ENCODE measurements at regions not wholly inside any gene's neighbourhood (a gene's known extent, or its start where the extent isn't known, plus 50 kb on each side); places are given as distances from the start of the nearest gene placed in this dataset.

GRCh38 chr10:125355657-125356056 is 195.3 kb upstream of the CTBP2 start:
- no peak for TF ChIP-seq CTCF (conservative IDR thresholded peaks at IDR 0.05; ENCODE audit: low read depth)
- DNase-seq (ENCODE audit: low spot score) = no peak
- CTCF ChIA-PET = interaction anchor here (1.2 kb wide), 1 partner anchor 13 kb away, joined by 3 read pairs; no protein-coding TSS in a partner anchor
- H3K27ac ChIP-seq = no peak overlapping the region
- POLR2A ChIA-PET (ENCODE audit: low non-redundant PET) = no interaction called here

- ChIA-PET CTCF (no interaction called here), POLR2A (ENCODE audit: low non-redundant PET) (no interaction called here)
- no peak for TF ChIP-seq CTCF (conservative IDR thresholded peaks at IDR 0.05; ENCODE audit: low read depth)
- H3K27ac ChIP-seq = no peak overlapping the region
- no peak for DNase-seq (ENCODE audit: low spot score)
Measured at GRCh38 chr10:125350519-125350918, 190.2 kb upstream of the CTBP2 start.

- ChIA-PET POLR2A (ENCODE audit: low non-redundant PET) (no interaction called here), CTCF (interaction anchor here (0.7 kb wide), 1 partner anchor 21 kb away, joined by 5 read pairs; no protein-coding TSS in a partner anchor)
- H3K27ac ChIP-seq = no peak overlapping the region
- no peak for DNase-seq (ENCODE audit: low spot score)
- TF ChIP-seq CTCF (conservative IDR thresholded peaks at IDR 0.05; ENCODE audit: low read depth) = no peak
Measured at GRCh38 chr10:125348536-125348935, 188.2 kb upstream of the CTBP2 start.

- CTCF ChIA-PET = interaction anchor here (1.0 to 1.9 kb wide), 3 partner anchors 8 to 128 kb away, joined by 3 to 7 read pairs (median 3); no protein-coding TSS in a partner anchor
- no peak for TF ChIP-seq CTCF (conservative IDR thresholded peaks at IDR 0.05; ENCODE audit: low read depth)
- no peak for DNase-seq (ENCODE audit: low spot score)
- no peak overlapping the region for H3K27ac ChIP-seq
- POLR2A ChIA-PET (ENCODE audit: low non-redundant PET) = no interaction called here
Measured at GRCh38 chr10:125344573-125345171, 184.3 kb upstream of the CTBP2 start.

- no peak for DNase-seq (ENCODE audit: low spot score)
- TF ChIP-seq CTCF (conservative IDR thresholded peaks at IDR 0.05; ENCODE audit: low read depth) = no peak
- ChIA-PET POLR2A (ENCODE audit: low non-redundant PET) (no interaction called here), CTCF (interaction anchor here (1.9 kb wide), 1 partner anchor 9 kb away, joined by 7 read pairs; no protein-coding TSS in a partner anchor)
- H3K27ac ChIP-seq = no peak overlapping the region
Measured at GRCh38 chr10:125343983-125344382, 183.6 kb upstream of the CTBP2 start.

GRCh38 chr10:125343118-125343925 is 183.0 kb upstream of the CTBP2 start:
- peak; percentile 42 for DNase-seq (ENCODE audit: low spot score)
- peak; percentile 56 for TF ChIP-seq CTCF (conservative IDR thresholded peaks at IDR 0.05; ENCODE audit: low read depth)
- CTCF ChIA-PET = interaction anchor here (0.6 to 1.9 kb wide), 7 partner anchors 9 to 477 kb away, joined by 3 to 7 read pairs (median 3); no protein-coding TSS in a partner anchor
- POLR2A ChIA-PET (ENCODE audit: low non-redundant PET) = no interaction called here
- no peak overlapping the region for H3K27ac ChIP-seq

Measured in RWPE1 (cell line).